Activated CD4-positive, alpha-beta memory T cell treated with anti-CD3 and anti-CD28 coated beads, Interleukin-2, amount 10 ng/mL, durations not matched to agents 7 days and 5 days (primary cell): ENCODE measurements at regions not wholly inside any gene's neighbourhood (a gene's known extent, or its start where the extent isn't known, plus 50 kb on each side); places are given as distances from the start of the nearest gene placed in this dataset.

ENCODE experiments used
- CTCF ChIA-PET: fragments of 350-600 bp; sonication (Branson Sonifier 250); formaldehyde crosslinking; loops from one replicate; lab custom pipeline; 2021; ENCODE audit warnings: antibody characterized with exemption, inconsistent platforms; lab: Charles Lee
- POLR2A ChIA-PET: fragments of 350-600 bp; sonication (Branson Sonifier 250); formaldehyde crosslinking; loops from one replicate; lab custom pipeline; 2021; ENCODE audit warnings: antibody characterized with exemption; lab: Charles Lee
- DNase-seq: peaks from one replicate; pipeline ENCODE4 v3.0.0-alpha.2; 2020
- H3K27ac Mint-ChIP-seq: one replicate; pipeline ENCODE4 v1.8.0; 2021; ENCODE audit warnings: mild to moderate bottlenecking, mixed read lengths
- H3K27me3 Mint-ChIP-seq: one replicate; pipeline ENCODE4 v1.8.0; 2021; ENCODE audit warnings: mixed read lengths
- H3K36me3 Mint-ChIP-seq: one replicate; pipeline ENCODE4 v1.8.0; 2021; ENCODE audit warnings: low read depth, mixed read lengths
- H3K4me1 Mint-ChIP-seq: one replicate; pipeline ENCODE4 v1.8.0; 2021; ENCODE audit warnings: mixed read lengths
- H3K4me3 Mint-ChIP-seq: one replicate; pipeline ENCODE4 v1.8.0; 2021; ENCODE audit warnings: mild to moderate bottlenecking, mixed read lengths
- H3K9me3 Mint-ChIP-seq: one replicate; pipeline ENCODE4 v1.8.0; 2021; ENCODE audit warnings: mixed read lengths

GRCh38 chr11:41845066-41845465 lies 385.6 kb upstream of the LRRC4C start:
- DNase-seq, result no peak
- Mint-ChIP-seq H3K9me3 (peaks cover 6% of the 10 kb centered on the region), H3K4me3 (no peak overlapping the region), H3K36me3 (no peaks in the 10 kb centered on the region), H3K27me3 (no peaks in the 10 kb centered on the region), H3K27ac (no peak overlapping the region), H3K4me1 (no peaks in the 10 kb centered on the region)
- ChIA-PET POLR2A (no interaction called here), CTCF (no interaction called here)

- Mint-ChIP-seq H3K27ac (no peak overlapping the region), H3K27me3 (no peaks in the 10 kb centered on the region), H3K9me3 (peaks cover 2% of the 10 kb centered on the region), H3K4me3 (no peak overlapping the region), H3K36me3 (no peaks in the 10 kb centered on the region), H3K4me1 (no peaks in the 10 kb centered on the region)
- no peak for DNase-seq
- ChIA-PET POLR2A (no interaction called here), CTCF (no interaction called here)
Observed at GRCh38 chr11:41848349-41848748, 388.9 kb upstream of the LRRC4C start.

- H3K9me3 Mint-ChIP-seq, result peaks cover 2% of the 10 kb centered on the region
- ChIA-PET CTCF (no interaction called here), POLR2A (no interaction called here)
- no peaks in the 10 kb centered on the region for H3K36me3 Mint-ChIP-seq
- no peak overlapping the region for H3K4me3 Mint-ChIP-seq
- H3K4me1 Mint-ChIP-seq, result no peaks in the 10 kb centered on the region
- no peak overlapping the region for H3K27ac Mint-ChIP-seq
- H3K27me3 Mint-ChIP-seq, result no peaks in the 10 kb centered on the region
- DNase-seq, result no peak
Observed at GRCh38 chr11:41849250-41849649, 389.8 kb upstream of the LRRC4C start.

GRCh38 chr11:41851743-41852142 lies 392.3 kb upstream of the LRRC4C start:
- no peak overlapping the region for H3K27ac Mint-ChIP-seq
- ChIA-PET POLR2A (no interaction called here), CTCF (no interaction called here)
- H3K4me1 Mint-ChIP-seq, result no peaks in the 10 kb centered on the region
- H3K27me3 Mint-ChIP-seq, result no peaks in the 10 kb centered on the region
- H3K36me3 Mint-ChIP-seq, result no peaks in the 10 kb centered on the region
- DNase-seq, result no peak
- H3K4me3 Mint-ChIP-seq, result no peak overlapping the region
- peaks cover 7% of the 10 kb centered on the region for H3K9me3 Mint-ChIP-seq

GRCh38 chr11:41861838-41862237 lies 402.4 kb upstream of the LRRC4C start:
- Mint-ChIP-seq H3K36me3 (no peaks in the 10 kb centered on the region), H3K27ac (no peak overlapping the region), H3K4me3 (no peak overlapping the region), H3K4me1 (no peaks in the 10 kb centered on the region), H3K27me3 (no peaks in the 10 kb centered on the region), H3K9me3 (peaks cover 6% of the 10 kb centered on the region)
- ChIA-PET CTCF (no interaction called here), POLR2A (no interaction called here)
- no peak for DNase-seq

GRCh38 chr11:41866525-41866924 lies 407.1 kb upstream of the LRRC4C start:
- ChIA-PET CTCF (no interaction called here), POLR2A (no interaction called here)
- peaks cover 6% of the 10 kb centered on the region for H3K9me3 Mint-ChIP-seq
- H3K27ac Mint-ChIP-seq, result no peak overlapping the region
- H3K36me3 Mint-ChIP-seq, result no peaks in the 10 kb centered on the region
- H3K4me3 Mint-ChIP-seq, result no peak overlapping the region
- no peak for DNase-seq
- H3K27me3 Mint-ChIP-seq, result no peaks in the 10 kb centered on the region
- no peaks in the 10 kb centered on the region for H3K4me1 Mint-ChIP-seq

- H3K36me3 Mint-ChIP-seq, result no peaks in the 10 kb centered on the region
- no peaks in the 10 kb centered on the region for H3K4me1 Mint-ChIP-seq
- no peak overlapping the region for H3K4me3 Mint-ChIP-seq
- H3K27ac Mint-ChIP-seq, result no peak overlapping the region
- H3K9me3 Mint-ChIP-seq, result peaks cover 8% of the 10 kb centered on the region
- no peak for DNase-seq
- H3K27me3 Mint-ChIP-seq, result no peaks in the 10 kb centered on the region
- POLR2A ChIA-PET, result no interaction called here
- CTCF ChIA-PET, result no interaction called here
Observed at GRCh38 chr11:41868606-41869005, 409.2 kb upstream of the LRRC4C start.

- Mint-ChIP-seq H3K27ac (no peak overlapping the region), H3K4me3 (no peak overlapping the region), H3K4me1 (no peaks in the 10 kb centered on the region), H3K36me3 (no peaks in the 10 kb centered on the region), H3K27me3 (no peaks in the 10 kb centered on the region), H3K9me3 (peaks cover 9% of the 10 kb centered on the region)
- CTCF ChIA-PET, result no interaction called here
- no peak for DNase-seq
- POLR2A ChIA-PET, result no interaction called here
Observed at GRCh38 chr11:41872426-41872825, 413.0 kb upstream of the LRRC4C start.

- no peak overlapping the region for H3K4me3 Mint-ChIP-seq
Observed at GRCh38 chr11:41872870-41873269, 413.4 kb upstream of the LRRC4C start.

GRCh38 chr11:41878095-41878494 lies 418.6 kb upstream of the LRRC4C start:
- POLR2A ChIA-PET, result no interaction called here
- H3K27ac Mint-ChIP-seq, result no peak overlapping the region
- no peaks in the 10 kb centered on the region for H3K27me3 Mint-ChIP-seq

More at GRCh38 chr11:41872870-41873269, 413.4 kb upstream of the LRRC4C start:
- Mint-ChIP-seq H3K36me3 (no peaks in the 10 kb centered on the region), H3K4me1 (no peaks in the 10 kb centered on the region), H3K9me3 (peaks cover 12% of the 10 kb centered on the region), H3K27ac (no peak overlapping the region), H3K27me3 (no peaks in the 10 kb centered on the region)
- ChIA-PET POLR2A (no interaction called here), CTCF (no interaction called here)
- no peak for DNase-seq

GRCh38 chr11:41879214-41879613 lies 419.8 kb upstream of the LRRC4C start:
- POLR2A ChIA-PET, result no interaction called here
- H3K36me3 Mint-ChIP-seq, result no peaks in the 10 kb centered on the region
- DNase-seq, result no peak
- H3K27me3 Mint-ChIP-seq, result no peaks in the 10 kb centered on the region
- no peak overlapping the region for H3K27ac Mint-ChIP-seq
- peaks cover 12% of the 10 kb centered on the region for H3K9me3 Mint-ChIP-seq
- CTCF ChIA-PET, result no interaction called here
- no peak overlapping the region for H3K4me3 Mint-ChIP-seq
- no peaks in the 10 kb centered on the region for H3K4me1 Mint-ChIP-seq

More at GRCh38 chr11:41878095-41878494, 418.6 kb upstream of the LRRC4C start:
- H3K36me3 Mint-ChIP-seq, result no peaks in the 10 kb centered on the region
- peaks cover 8% of the 10 kb centered on the region for H3K9me3 Mint-ChIP-seq
- DNase-seq, result no peak
- no peak overlapping the region for H3K4me3 Mint-ChIP-seq
- H3K4me1 Mint-ChIP-seq, result no peaks in the 10 kb centered on the region
- CTCF ChIA-PET, result no interaction called here

GRCh38 chr11:41895081-41895480 lies 435.6 kb upstream of the LRRC4C start:
- DNase-seq, result no peak
- Mint-ChIP-seq H3K36me3 (no peaks in the 10 kb centered on the region), H3K27me3 (no peaks in the 10 kb centered on the region), H3K4me1 (no peaks in the 10 kb centered on the region), H3K9me3 (peaks cover 9% of the 10 kb centered on the region), H3K27ac (no peak overlapping the region), H3K4me3 (no peak overlapping the region)
- ChIA-PET CTCF (no interaction called here), POLR2A (no interaction called here)

GRCh38 chr11:41897991-41898390 lies 438.5 kb upstream of the LRRC4C start:
- no peaks in the 10 kb centered on the region for H3K4me1 Mint-ChIP-seq
- ChIA-PET CTCF (no interaction called here), POLR2A (no interaction called here)
- no peak overlapping the region for H3K4me3 Mint-ChIP-seq
- no peaks in the 10 kb centered on the region for H3K27me3 Mint-ChIP-seq
- H3K27ac Mint-ChIP-seq, result no peak overlapping the region
- DNase-seq, result no peak
- no peaks in the 10 kb centered on the region for H3K36me3 Mint-ChIP-seq
- peaks cover 12% of the 10 kb centered on the region for H3K9me3 Mint-ChIP-seq

GRCh38 chr11:41917900-41918299 lies 458.4 kb upstream of the LRRC4C start:
- ChIA-PET CTCF (no interaction called here), POLR2A (no interaction called here)
- no peaks in the 10 kb centered on the region for H3K27me3 Mint-ChIP-seq
- DNase-seq, result no peak
- no peak overlapping the region for H3K27ac Mint-ChIP-seq
- H3K4me3 Mint-ChIP-seq, result no peak overlapping the region
- H3K36me3 Mint-ChIP-seq, result no peaks in the 10 kb centered on the region
- no peaks in the 10 kb centered on the region for H3K4me1 Mint-ChIP-seq
- peaks cover 16% of the 10 kb centered on the region for H3K9me3 Mint-ChIP-seq

- Mint-ChIP-seq H3K9me3 (peaks cover 10% of the 10 kb centered on the region), H3K4me3 (no peak overlapping the region), H3K27ac (no peak overlapping the region), H3K4me1 (no peaks in the 10 kb centered on the region), H3K27me3 (no peaks in the 10 kb centered on the region), H3K36me3 (no peaks in the 10 kb centered on the region)
- CTCF ChIA-PET, result no interaction called here
- POLR2A ChIA-PET, result no interaction called here
- no peak for DNase-seq
Observed at GRCh38 chr11:41920374-41920773, 460.9 kb upstream of the LRRC4C start.
